ENCODE measurements at regions not wholly inside any gene's neighbourhood (a gene's known extent, or its start where the extent isn't known, plus 50 kb on each side); places are given as distances from the start of the nearest gene placed in this dataset.

GRCh38 chr19:27675771-27676170, 1537.2 kb downstream of the UQCRFS1 start:
- no peak for TF ChIP-seq CTCF (IDR thresholded peaks at IDR 0.05; ENCODE audit: low read depth, low read length, missing control alignments)
- DNase-seq (ENCODE audit: low read depth): no peak

GRCh38 chr19:27674701-27675100, 1538.2 kb downstream of the UQCRFS1 start:
- no peak for TF ChIP-seq CTCF (IDR thresholded peaks at IDR 0.05; ENCODE audit: low read depth, low read length, missing control alignments)
- no peak for DNase-seq (ENCODE audit: low read depth)
- H3K4me3 ChIP-seq (ENCODE audit: low read depth, low read length): no peak overlapping the region

More at GRCh38 chr19:27675771-27676170, 1537.2 kb downstream of the UQCRFS1 start:
- no peak overlapping the region for H3K4me3 ChIP-seq (ENCODE audit: low read depth, low read length)

GRCh38 chr19:27673986-27674385, 1539.0 kb downstream of the UQCRFS1 start:
- TF ChIP-seq CTCF (IDR thresholded peaks at IDR 0.05; ENCODE audit: low read depth, low read length, missing control alignments): no peak
- no peak overlapping the region for H3K4me3 ChIP-seq (ENCODE audit: low read depth, low read length)
- DNase-seq (ENCODE audit: low read depth): no peak

- no peak overlapping the region for H3K4me3 ChIP-seq (ENCODE audit: low read depth, low read length)
- no peak for TF ChIP-seq CTCF (IDR thresholded peaks at IDR 0.05; ENCODE audit: low read depth, low read length, missing control alignments)
- no peak for DNase-seq (ENCODE audit: low read depth)
These were observed 1540.5 kb downstream of the UQCRFS1 start for GRCh38 chr19:27672309-27673047.

GRCh38 chr19:27671876-27672275, 1541.1 kb downstream of the UQCRFS1 start:
- no peak overlapping the region for H3K4me3 ChIP-seq (ENCODE audit: low read depth, low read length)
- no peak for DNase-seq (ENCODE audit: low read depth)
- TF ChIP-seq CTCF (IDR thresholded peaks at IDR 0.05; ENCODE audit: low read depth, low read length, missing control alignments): no peak

- no peak overlapping the region for H3K4me3 ChIP-seq (ENCODE audit: low read depth, low read length)
- TF ChIP-seq CTCF (IDR thresholded peaks at IDR 0.05; ENCODE audit: low read depth, low read length, missing control alignments): no peak
- no peak for DNase-seq (ENCODE audit: low read depth)
These were observed 1552.5 kb downstream of the UQCRFS1 start for GRCh38 chr19:27660428-27660827.
